Astrocyte of the spinal cord (primary cell): ENCODE measurements at regions not wholly inside any gene's neighbourhood (a gene's known extent, or its start where the extent isn't known, plus 50 kb on each side); places are given as distances from the start of the nearest gene placed in this dataset.

Experiments used
- DNase-seq: peaks from one replicate; pipeline ENCODE4 v3.0.0; 2011; ENCODE audit warnings: low read depth, low spot score
- H3K4me3 ChIP-seq: 2 replicates; pipeline ENCODE4 v1.5.1; 2011; ENCODE audit warnings: low read depth, mild to moderate bottlenecking, low read length, moderate library complexity
- CTCF ChIP-seq: IDR thresholded peaks from 2 replicates; pipeline ENCODE4 v1.5.1; 2012; ENCODE audit warnings: low read depth, mild to moderate bottlenecking, low read length, inconsistent platforms
- in situ Hi-C: cut with HindIII; loops from 2 replicates; pipeline ENCODE4 v1.10.0; 2017; ENCODE audit warnings: low sequenced_read_pairs

GRCh38 chr6:1027109-1027794 lies 284.6 kb upstream of the FOXQ1 start:
- in situ Hi-C loops: no loop called here
- H3K4me3 ChIP-seq: no peak overlapping the region
- peak; percentile 57 for DNase-seq
- no peak for TF ChIP-seq CTCF

GRCh38 chr6:1025821-1026220 lies 286.1 kb upstream of the FOXQ1 start:
- DNase-seq: no peak
- TF ChIP-seq CTCF: no peak
- no peak overlapping the region for H3K4me3 ChIP-seq
- in situ Hi-C loops: no loop called here

GRCh38 chr6:1024587-1024986 lies 287.3 kb upstream of the FOXQ1 start:
- in situ Hi-C loops: no loop called here
- H3K4me3 ChIP-seq: no peak overlapping the region
- TF ChIP-seq CTCF: no peak
- DNase-seq: peak; percentile 95

GRCh38 chr6:1024161-1024560 lies 287.7 kb upstream of the FOXQ1 start:
- no peak overlapping the region for H3K4me3 ChIP-seq
- in situ Hi-C loops: no loop called here
- no peak for TF ChIP-seq CTCF
- DNase-seq: no peak

GRCh38 chr6:1023229-1023628 lies 288.7 kb upstream of the FOXQ1 start:
- TF ChIP-seq CTCF: no peak
- in situ Hi-C loops: no loop called here
- no peak for DNase-seq

GRCh38 chr6:1022719-1023118 lies 289.2 kb upstream of the FOXQ1 start:
- in situ Hi-C loops: no loop called here
- no peak for DNase-seq
- H3K4me3 ChIP-seq: no peak overlapping the region
- no peak for TF ChIP-seq CTCF

More at GRCh38 chr6:1023229-1023628, 288.7 kb upstream of the FOXQ1 start:
- H3K4me3 ChIP-seq: no peak overlapping the region
